ENCODE measurements at regions not wholly inside any gene's neighbourhood (a gene's known extent, or its start where the extent isn't known, plus 50 kb on each side); places are given as distances from the start of the nearest gene placed in this dataset.

- ChIA-PET CTCF (no interaction called here), POLR2A (ENCODE audit: low non-redundant PET) (no interaction called here)
- Histone ChIP-seq H3K36me3 (ENCODE audit: insufficient read depth, low read length, poor library complexity, severe bottlenecking) (no peaks in the 10 kb centered on the region), H3K4me1 (ENCODE audit: insufficient read depth, low read length, poor library complexity, severe bottlenecking) (no peaks in the 10 kb centered on the region), H3K9me3 (ENCODE audit: low read depth, low read length, poor library complexity, severe bottlenecking) (no peaks in the 10 kb centered on the region), H3K27me3 (replicated peaks; ENCODE audit: insufficient read depth, low read depth, low read length, poor library complexity) (peaks cover 56% of the 10 kb centered on the region), H3K4me3 (ENCODE audit: low read depth, low read length, poor library complexity, severe bottlenecking) (no peak overlapping the region), H3K27ac (ENCODE audit: low read depth, low read length, poor library complexity, severe bottlenecking) (no peak overlapping the region)
- BruUV-seq (replicated peaks), result no TSS peak
- no peak for DNase-seq (ENCODE audit: low spot score)
- TF ChIP-seq, protein P1, sequence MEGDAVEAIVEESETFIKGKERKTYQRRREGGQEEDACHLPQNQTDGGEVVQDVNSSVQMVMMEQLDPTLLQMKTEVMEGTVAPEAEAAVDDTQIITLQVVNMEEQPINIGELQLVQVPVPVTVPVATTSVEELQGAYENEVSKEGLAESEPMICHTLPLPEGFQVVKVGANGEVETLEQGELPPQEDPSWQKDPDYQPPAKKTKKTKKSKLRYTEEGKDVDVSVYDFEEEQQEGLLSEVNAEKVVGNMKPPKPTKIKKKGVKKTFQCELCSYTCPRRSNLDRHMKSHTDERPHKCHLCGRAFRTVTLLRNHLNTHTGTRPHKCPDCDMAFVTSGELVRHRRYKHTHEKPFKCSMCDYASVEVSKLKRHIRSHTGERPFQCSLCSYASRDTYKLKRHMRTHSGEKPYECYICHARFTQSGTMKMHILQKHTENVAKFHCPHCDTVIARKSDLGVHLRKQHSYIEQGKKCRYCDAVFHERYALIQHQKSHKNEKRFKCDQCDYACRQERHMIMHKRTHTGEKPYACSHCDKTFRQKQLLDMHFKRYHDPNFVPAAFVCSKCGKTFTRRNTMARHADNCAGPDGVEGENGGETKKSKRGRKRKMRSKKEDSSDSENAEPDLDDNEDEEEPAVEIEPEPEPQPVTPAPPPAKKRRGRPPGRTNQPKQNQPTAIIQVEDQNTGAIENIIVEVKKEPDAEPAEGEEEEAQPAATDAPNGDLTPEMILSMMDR (conservative IDR thresholded peaks at IDR 0.05; ENCODE audit: low read depth, low read length), result no peak
- TF ChIP-seq EZH2 (IDR thresholded peaks at IDR 0.05; ENCODE audit: borderline replicate concordance, low read depth, low read length, poor library complexity, severe bottlenecking), result no peak
- intact Hi-C loops (cut with micrococcal nuclease; ENCODE audit: unreplicated experiment), result no loop called here
Measured at GRCh38 chr9:78630966-78631365, 334.0 kb downstream of the PSAT1 start.

DNA sequence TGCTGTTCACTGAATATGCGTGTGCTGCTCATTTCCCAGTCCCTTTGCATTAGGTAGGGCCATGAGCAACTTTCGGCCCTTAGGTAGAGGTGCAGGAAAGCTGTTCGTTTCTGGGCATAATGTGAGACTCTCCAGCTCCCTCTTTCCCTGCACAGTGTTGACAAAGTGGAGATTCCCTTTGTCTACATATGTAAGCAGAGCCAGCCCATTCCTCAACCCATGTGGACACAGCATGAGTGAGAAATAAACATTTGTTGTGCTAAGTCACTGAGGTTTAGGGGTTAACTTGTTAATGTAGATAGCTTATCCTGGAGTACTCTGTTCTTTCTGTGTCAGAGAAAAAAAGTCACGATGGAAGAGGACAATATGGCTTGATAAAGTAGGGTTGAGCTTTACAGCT, 343.8 kb downstream of the PSAT1 start:
- POLR2A ChIA-PET (ENCODE audit: low non-redundant PET), result no interaction called here
- H3K9me3 ChIP-seq (ENCODE audit: low read depth, low read length, poor library complexity, severe bottlenecking), result no peaks in the 10 kb centered on the region
- intact Hi-C loops (cut with micrococcal nuclease; ENCODE audit: unreplicated experiment), result no loop called here
- DNase-seq (ENCODE audit: low spot score), result no peak
- H3K27ac ChIP-seq (ENCODE audit: low read depth, low read length, poor library complexity, severe bottlenecking), result no peak overlapping the region
- no peak overlapping the region for H3K4me3 ChIP-seq (ENCODE audit: low read depth, low read length, poor library complexity, severe bottlenecking)
- peaks cover 35% of the 10 kb centered on the region for H3K27me3 ChIP-seq (replicated peaks; ENCODE audit: insufficient read depth, low read depth, low read length, poor library complexity)
- no peak for TF ChIP-seq EZH2 (IDR thresholded peaks at IDR 0.05; ENCODE audit: borderline replicate concordance, low read depth, low read length, poor library complexity, severe bottlenecking)
- TF ChIP-seq, protein P1 (conservative IDR thresholded peaks at IDR 0.05; ENCODE audit: low read depth, low read length), result no peak
- BruUV-seq (replicated peaks), result no TSS peak
- CTCF ChIA-PET, result no interaction called here
- no peaks in the 10 kb centered on the region for H3K36me3 ChIP-seq (ENCODE audit: insufficient read depth, low read length, poor library complexity, severe bottlenecking)
- no peaks in the 10 kb centered on the region for H3K4me1 ChIP-seq (ENCODE audit: insufficient read depth, low read length, poor library complexity, severe bottlenecking)

DNA sequence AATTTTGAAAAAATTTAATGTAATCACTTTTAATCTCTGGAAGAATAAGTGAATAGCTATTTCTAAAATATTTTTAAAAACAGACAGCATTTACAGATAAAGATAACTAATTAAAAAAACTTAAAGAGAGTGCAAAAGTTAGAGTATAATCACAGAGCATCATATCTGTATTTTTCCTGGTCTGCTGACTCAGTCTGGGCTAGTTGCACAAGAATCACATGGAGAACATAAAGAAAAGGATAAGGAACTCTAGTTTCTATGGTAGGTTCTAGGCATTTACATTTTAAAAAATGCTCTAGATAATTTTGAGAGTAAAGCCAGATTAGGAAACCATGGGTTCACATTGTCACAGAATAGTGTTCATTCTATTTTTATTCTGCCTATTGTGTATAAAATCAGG, 347.4 kb downstream of the PSAT1 start:
- BruUV-seq (replicated peaks), result no TSS peak

More for the DNA sequence above, 347.4 kb downstream of the PSAT1 start:
- peaks cover 27% of the 10 kb centered on the region for H3K27me3 ChIP-seq (replicated peaks; ENCODE audit: insufficient read depth, low read depth, low read length, poor library complexity)
- POLR2A ChIA-PET (ENCODE audit: low non-redundant PET), result no interaction called here
- no peaks in the 10 kb centered on the region for H3K9me3 ChIP-seq (ENCODE audit: low read depth, low read length, poor library complexity, severe bottlenecking)
- no peak for DNase-seq (ENCODE audit: low spot score)
- intact Hi-C loops (cut with micrococcal nuclease; ENCODE audit: unreplicated experiment), result no loop called here
- CTCF ChIA-PET, result no interaction called here
- H3K36me3 ChIP-seq (ENCODE audit: insufficient read depth, low read length, poor library complexity, severe bottlenecking), result no peaks in the 10 kb centered on the region
- H3K27ac ChIP-seq (ENCODE audit: low read depth, low read length, poor library complexity, severe bottlenecking), result no peak overlapping the region
- H3K4me3 ChIP-seq (ENCODE audit: low read depth, low read length, poor library complexity, severe bottlenecking), result no peak overlapping the region
- no peaks in the 10 kb centered on the region for H3K4me1 ChIP-seq (ENCODE audit: insufficient read depth, low read length, poor library complexity, severe bottlenecking)
- no peak for TF ChIP-seq EZH2 (IDR thresholded peaks at IDR 0.05; ENCODE audit: borderline replicate concordance, low read depth, low read length, poor library complexity, severe bottlenecking)
- TF ChIP-seq, protein P1 (conservative IDR thresholded peaks at IDR 0.05; ENCODE audit: low read depth, low read length), result no peak

Data from A673 (cell line).